K562 (cell line): ENCODE measurements at regions not wholly inside any gene's neighbourhood (a gene's known extent, or its start where the extent isn't known, plus 50 kb on each side); places are given as distances from the start of the nearest gene placed in this dataset.

Experiments used
- ATAC-seq: fragments of 200-7000 bp; cut with Tn5 transposase; 3 replicates; pipeline ENCODE4 v1.9.1; 2020; ENCODE audit warnings: moderate library complexity
- BruUV-seq: library from RNA; stranded (reverse); fragments of 400-500 nt; replicated peaks from 2 replicates; lab custom pipeline; 2021; lab: Mats Ljungman, UMichigan
- CTCF ChIA-PET: fragments of 300-600 bp; formaldehyde crosslinking; extraction: SDS; loops from one replicate; lab custom pipeline; 2021; ENCODE audit warnings: low intra/inter-chr PET ratio; lab: Yijun Ruan, JAX
- POLR2A ChIA-PET: fragments of 300-600, 350-650 bp; sonication (Branson Sonifier 250); formaldehyde crosslinking; extraction: SDS; loops from one replicate; lab custom pipeline; 2021; ENCODE audit warnings: antibody characterized with exemption, inconsistent platforms; lab: Yijun Ruan, JAX
- DNase-seq, 4 experiments: peaks; one replicate each; pipeline versions ENCODE4 v3.0.0 to v3.0.0-alpha.2; 2011 to 2018; ENCODE audit warnings: low spot score in 3 of 4, mixed read lengths in 3 of 4; ENCODE audit errors: extremely low read depth in 1 of 4
- FAIRE-seq: peaks from 2 replicates; lab custom pipeline; 2011; peaks lifted over from hg19 to GRCh38; lab: Jason Lieb, UNC
- H2AFZ ChIP-seq: 2 replicates; pipeline ENCODE4 v1.6.0; 2011; ENCODE audit warnings: low read depth, low read length, control low read depth, inconsistent platforms
- H3K27ac ChIP-seq: fragments of 200-600 bp; 3 replicates; pipeline ENCODE4 v1.8.0; 2011; ENCODE audit warnings: low read depth, mild to moderate bottlenecking, control low read depth, inconsistent platforms, low read length, moderate library complexity, mixed read lengths; ENCODE audit errors: extremely low read depth
- H3K27me3 ChIP-seq, 2 experiments: fragments of 300-600 bp in 1 of 2; 2 replicates in 1 of 2; 3 replicates in 1 of 2; pipeline versions ENCODE4 v1.6.0 to v1.8.0; 2011; ENCODE audit warnings: inconsistent platforms in 2 of 2, low read length in 2 of 2, mild to moderate bottlenecking in 1 of 2, mixed read lengths in 1 of 2, moderate library complexity in 1 of 2; ENCODE audit not compliant: control insufficient read depth in 2 of 2, insufficient read depth in 2 of 2
- H3K36me3 ChIP-seq: fragments of 300-600 bp; 3 replicates; pipeline ENCODE4 v1.8.0; 2011; ENCODE audit warnings: mild to moderate bottlenecking, low read length, inconsistent platforms; ENCODE audit not compliant: control insufficient read depth, insufficient read depth
- H3K4me1 ChIP-seq, 2 experiments: fragments of 200-600 bp in 1 of 2; replicated peaks in 1 of 2; 2 replicates in 1 of 2; 3 replicates in 1 of 2; pipeline versions ENCODE4 v1.5.1 to v1.8.0; 2011; ENCODE audit warnings: inconsistent platforms in 2 of 2, low read length in 2 of 2, mild to moderate bottlenecking in 1 of 2, mixed read lengths in 1 of 2, moderate library complexity in 1 of 2; ENCODE audit not compliant: control insufficient read depth in 2 of 2, insufficient read depth in 2 of 2
- H3K4me2 ChIP-seq: 2 replicates; pipeline ENCODE4 v1.6.1; 2011; ENCODE audit warnings: low read length, control low read depth, inconsistent platforms, mixed read lengths; ENCODE audit not compliant: insufficient read depth
- H3K4me3 ChIP-seq: fragments of 200-600 bp; sonication (generic), shearing (Covaris generic); 2 replicates; pipeline ENCODE4 v1.5.1; 2016; ENCODE audit warnings: control low read depth, inconsistent platforms
- H3K79me2 ChIP-seq: fragments of 200-600 bp; 3 replicates; pipeline ENCODE4 v1.8.0; 2011; ENCODE audit warnings: low read length, inconsistent platforms; ENCODE audit not compliant: control insufficient read depth, insufficient read depth
- H3K9ac ChIP-seq, 2 experiments: 2 replicates each; pipeline versions ENCODE4 v1.6.0 to v1.6.1; 2011; ENCODE audit warnings: low read depth in 2 of 2, low read length in 2 of 2, control low read depth in 1 of 2, inconsistent platforms in 1 of 2, mild to moderate bottlenecking in 1 of 2, mixed read lengths in 1 of 2; ENCODE audit not compliant: insufficient read depth in 1 of 2
- H3K9me1 ChIP-seq: one replicate; pipeline ENCODE4 v1.6.0; 2011; ENCODE audit warnings: inconsistent platforms, mild to moderate bottlenecking, low read length, moderate library complexity; ENCODE audit not compliant: control insufficient read depth, insufficient read depth
- H3K9me3 ChIP-seq: replicated peaks from 2 replicates; pipeline ENCODE4 v1.5.1; 2011; ENCODE audit warnings: low read depth, low read length, inconsistent platforms; ENCODE audit not compliant: control insufficient read depth, insufficient read depth
- H4K20me1 ChIP-seq: replicated peaks from 2 replicates; pipeline ENCODE4 v1.6.1; 2011; ENCODE audit warnings: low read length, inconsistent platforms, mixed read lengths; ENCODE audit not compliant: control insufficient read depth, insufficient read depth
- ARID2 ChIP-seq: fragments of 450-650 bp; IDR thresholded peaks from 2 replicates; pipeline ENCODE4 v1.6.1; 2017; ENCODE audit warnings: antibody characterized with exemption, mild to moderate bottlenecking
- TRIM24 ChIP-seq, 2 experiments: fragments of 450-650 bp; IDR thresholded peaks; 2 replicates each; pipeline ENCODE4 v1.6.1; 2016
- ZNF12 ChIP-seq: sonication (generic); formaldehyde crosslinking; IDR thresholded peaks from 2 replicates; pipeline ENCODE4 v1.4.0; 2020; ENCODE audit warnings: mild to moderate bottlenecking, missing genetic modification reagents
- WGBS: fragments of 100-300 bp; shearing (Covaris generic); methylation state at CpG from one replicate; pipeline ENCODE4 v1.1.6; 2016; ENCODE audit warnings: low coverage, mixed read lengths; ENCODE audit not compliant: insufficient coverage; ENCODE audit errors: missing lambda C conversion rate; 5-methylcytosine and 5-hydroxymethylcytosine counted together
- in situ Hi-C: fragments of 300-500 bp; cut with MboI; formaldehyde crosslinking; loops from 4 replicates; pipeline ENCODE4 v1.15.0; 2018; ENCODE audit warnings: inconsistent platforms, mixed read lengths
- intact Hi-C: fragments of 100-400 bp; cut with micrococcal nuclease; formaldehyde crosslinking; loops from 2 replicates; pipeline ENCODE4 v1.14.2; 2022
- TF ChIP-seq, protein P1 (sequence below): fragments of 250-450 bp; sonication (Bioruptor Pico); IDR thresholded peaks from 2 replicates; pipeline ENCODE4 v1.5.0; 2021; ENCODE audit warnings: mild to moderate bottlenecking, borderline replicate concordance
- TF ChIP-seq, protein P2 (sequence below): sonication (generic); formaldehyde crosslinking; IDR thresholded peaks from 2 replicates; pipeline ENCODE4 v1.5.0; 2020; ENCODE audit warnings: missing genetic modification reagents

- POLR2A ChIA-PET: no interaction called here
- Histone ChIP-seq H3K36me3 (no peaks in the 10 kb centered on the region), H3K4me3 (no peak overlapping the region), H3K9me3 (no peaks in the 10 kb centered on the region)
- BruUV-seq: no TSS peak
- intact Hi-C loops: no loop called here
- TF ChIP-seq, protein P1, sequence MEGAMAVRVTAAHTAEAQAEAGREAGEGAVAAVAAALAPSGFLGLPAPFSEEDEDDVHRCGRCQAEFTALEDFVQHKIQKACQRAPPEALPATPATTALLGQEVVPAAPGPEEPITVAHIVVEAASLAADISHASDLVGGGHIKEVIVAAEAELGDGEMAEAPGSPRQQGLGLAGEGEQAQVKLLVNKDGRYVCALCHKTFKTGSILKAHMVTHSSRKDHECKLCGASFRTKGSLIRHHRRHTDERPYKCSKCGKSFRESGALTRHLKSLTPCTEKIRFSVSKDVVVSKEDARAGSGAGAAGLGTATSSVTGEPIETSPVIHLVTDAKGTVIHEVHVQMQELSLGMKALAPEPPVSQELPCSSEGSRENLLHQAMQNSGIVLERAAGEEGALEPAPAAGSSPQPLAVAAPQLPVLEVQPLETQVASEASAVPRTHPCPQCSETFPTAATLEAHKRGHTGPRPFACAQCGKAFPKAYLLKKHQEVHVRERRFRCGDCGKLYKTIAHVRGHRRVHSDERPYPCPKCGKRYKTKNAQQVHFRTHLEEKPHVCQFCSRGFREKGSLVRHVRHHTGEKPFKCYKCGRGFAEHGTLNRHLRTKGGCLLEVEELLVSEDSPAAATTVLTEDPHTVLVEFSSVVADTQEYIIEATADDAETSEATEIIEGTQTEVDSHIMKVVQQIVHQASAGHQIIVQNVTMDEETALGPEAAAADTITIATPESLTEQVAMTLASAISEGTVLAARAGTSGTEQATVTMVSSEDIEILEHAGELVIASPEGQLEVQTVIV: no peak
- no peak for TF ChIP-seq ARID2
- 0 out of 2 replicates have a peak, but pooled peaks have one; percentile 35 for TF ChIP-seq ZNF12 (CRISPR knock-in tag)
- TF ChIP-seq TRIM24 (IDR thresholded peaks at IDR 0.05): no peak
- TF ChIP-seq, all 486 proteins: peak for 1
- FAIRE-seq (no peak), ATAC-seq (no peak), DNase-seq (no peak)
- 44% methylated on average over 1 of the region's 1 CpG for WGBS
- H2AFZ ChIP-seq: no peak overlapping the region
- H3K4me2 ChIP-seq: no peak overlapping the region
- in situ Hi-C loops: no loop called here
- no peak overlapping the region for H3K27ac ChIP-seq
- H3K79me2 ChIP-seq: peaks cover 23% of the 10 kb centered on the region
- CTCF ChIA-PET: no interaction called here
- H3K4me1 ChIP-seq: no peaks in the 10 kb centered on the region
- H3K9me1 ChIP-seq: no peaks in the 10 kb centered on the region
- no peaks in the 10 kb centered on the region for H3K27me3 ChIP-seq
- H4K20me1 ChIP-seq: no peaks in the 10 kb centered on the region; the same call in 1 of the 2 replicates
- H3K9ac ChIP-seq: no peak overlapping the region
These were observed 605.4 kb upstream of the REG3G start for GRCh38 chr2:78420132-78420531.

GRCh38 chr2:78423631-78424030 lies 601.9 kb upstream of the REG3G start:
- WGBS: 10% methylated on average over 1 of the region's 1 CpG
- TF ChIP-seq, protein P2, sequence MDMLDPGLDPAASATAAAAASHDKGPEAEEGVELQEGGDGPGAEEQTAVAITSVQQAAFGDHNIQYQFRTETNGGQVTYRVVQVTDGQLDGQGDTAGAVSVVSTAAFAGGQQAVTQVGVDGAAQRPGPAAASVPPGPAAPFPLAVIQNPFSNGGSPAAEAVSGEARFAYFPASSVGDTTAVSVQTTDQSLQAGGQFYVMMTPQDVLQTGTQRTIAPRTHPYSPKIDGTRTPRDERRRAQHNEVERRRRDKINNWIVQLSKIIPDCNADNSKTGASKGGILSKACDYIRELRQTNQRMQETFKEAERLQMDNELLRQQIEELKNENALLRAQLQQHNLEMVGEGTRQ: no peak
- TF ChIP-seq, all 486 proteins: peak for 0
- FAIRE-seq (no peak), ATAC-seq (no peak), DNase-seq (no peak)
- no peaks in the 10 kb centered on the region for H4K20me1 ChIP-seq
- CTCF ChIA-PET: no interaction called here
- H2AFZ ChIP-seq: no peak overlapping the region
- no peaks in the 10 kb centered on the region for H3K36me3 ChIP-seq
- POLR2A ChIA-PET: no interaction called here
- in situ Hi-C loops (no loop called here), intact Hi-C loops (no loop called here)
- H3K9me1 ChIP-seq: no peaks in the 10 kb centered on the region
- H3K4me3 ChIP-seq: no peak overlapping the region
- H3K9ac ChIP-seq: no peak overlapping the region
- no peaks in the 10 kb centered on the region for H3K27me3 ChIP-seq
- H3K4me2 ChIP-seq: no peak overlapping the region
- no peaks in the 10 kb centered on the region for H3K9me3 ChIP-seq
- no peak overlapping the region for H3K27ac ChIP-seq
- no TSS peak for BruUV-seq
- no peaks in the 10 kb centered on the region for H3K4me1 ChIP-seq
- H3K79me2 ChIP-seq: peaks cover 23% of the 10 kb centered on the region
